Forelimb muscle (tissue), 1 donor: ENCODE measurements at regions not wholly inside any gene's neighbourhood (a gene's known extent, or its start where the extent isn't known, plus 50 kb on each side); places are given as distances from the start of the nearest gene placed in this dataset.

Source experiments
- DNase-seq: peaks from one replicate; pipeline ENCODE4 v3.0.0-alpha.2; 2013; ENCODE audit warnings: low read depth

DNA sequence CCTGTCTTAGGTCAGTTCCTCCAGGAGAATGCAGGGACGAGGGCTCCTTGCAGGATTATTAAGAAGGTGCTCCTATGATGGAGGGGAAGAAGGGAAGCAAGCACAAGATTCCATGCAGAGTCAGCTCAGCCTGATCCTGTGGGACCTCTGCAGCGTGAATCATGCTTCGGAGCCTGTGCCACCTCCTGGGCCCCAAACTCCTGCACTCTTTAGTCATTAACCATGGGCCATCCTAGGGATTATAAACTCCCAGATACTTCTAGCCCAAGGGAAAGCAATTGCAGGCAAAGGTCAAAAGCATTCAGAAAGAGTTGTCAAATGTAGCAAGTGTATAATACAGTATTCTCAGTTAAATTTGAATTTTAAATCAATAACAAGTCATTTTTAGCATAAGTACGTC, 208.7 kb upstream of the PMEPA1 start:
- no peak for DNase-seq

DNA sequence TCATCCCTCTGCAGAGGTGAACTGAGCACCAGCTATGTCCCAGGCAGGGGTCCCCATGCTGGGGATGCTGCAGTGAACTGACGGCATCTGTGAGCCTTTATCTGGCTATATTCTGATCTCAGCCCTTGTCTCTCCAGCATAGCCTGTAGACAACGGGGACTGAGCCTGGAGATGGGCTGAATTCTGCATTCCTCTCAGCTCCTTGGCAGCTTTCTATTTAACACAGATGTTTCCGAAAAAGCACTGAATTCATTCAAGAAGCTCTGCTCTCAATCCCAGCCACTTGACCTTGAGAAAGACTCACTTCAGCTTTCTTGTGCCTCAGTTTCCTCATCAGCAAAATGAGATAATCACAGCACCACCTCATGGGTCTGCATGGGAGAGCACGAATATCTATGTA, 204.4 kb upstream of the PMEPA1 start:
- no peak for DNase-seq

DNA sequence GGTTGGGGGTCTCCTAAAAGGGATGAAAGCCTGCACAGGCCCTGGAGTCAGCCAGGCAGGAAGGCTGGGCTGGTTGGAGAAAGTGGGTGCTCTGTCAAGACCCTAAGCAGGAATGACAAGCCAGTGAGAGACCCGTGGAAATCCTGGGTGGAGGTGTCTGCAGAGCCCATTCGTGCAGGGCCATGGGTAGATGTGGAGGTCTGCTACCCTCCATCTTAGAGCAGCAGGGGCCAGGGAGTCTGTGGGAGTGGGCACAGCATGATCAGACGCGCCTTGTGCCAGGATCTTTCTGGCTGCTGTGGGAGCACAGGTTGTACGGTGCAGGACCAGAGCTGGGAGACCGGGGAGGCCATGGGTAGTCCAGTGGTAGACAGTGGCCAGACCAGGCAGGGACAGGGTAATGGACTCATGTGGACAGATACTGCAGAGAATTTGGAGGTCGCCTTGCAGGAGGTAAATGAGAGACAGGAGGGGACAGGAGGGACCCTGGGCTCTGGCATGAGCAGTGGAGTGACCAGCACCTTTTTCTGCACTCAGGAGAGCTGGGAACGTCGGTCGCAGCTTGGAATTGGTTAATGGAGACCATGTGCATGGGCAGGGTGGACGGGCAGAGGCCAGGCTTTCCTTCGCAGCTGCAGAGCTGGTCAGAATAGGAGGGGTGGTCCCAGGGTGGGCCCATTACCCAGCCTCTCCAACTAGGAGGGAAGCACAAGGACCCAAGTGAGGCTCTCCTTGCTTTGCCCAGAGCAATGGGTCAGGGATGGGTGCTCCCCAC, 203.5 kb upstream of the PMEPA1 start:
- no peak for DNase-seq

DNA sequence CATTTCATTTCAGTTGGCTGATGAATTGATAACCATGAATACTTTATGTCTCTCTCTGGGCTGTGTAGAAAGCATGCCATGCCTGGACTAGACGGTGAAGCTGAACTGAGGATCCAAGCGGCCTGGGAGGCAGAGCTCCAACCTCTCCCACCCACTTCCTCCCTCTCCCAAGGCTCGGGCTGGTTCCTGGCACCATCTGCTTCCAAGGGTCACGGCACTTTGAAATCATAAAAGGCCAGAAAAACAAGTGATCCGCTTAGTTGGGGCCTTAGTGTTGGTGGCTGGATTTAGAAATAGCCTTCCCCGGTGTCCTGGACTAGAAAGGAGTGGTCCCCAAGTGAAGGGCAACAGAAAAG, 202.4 kb upstream of the PMEPA1 start:
- no peak for DNase-seq

DNA sequence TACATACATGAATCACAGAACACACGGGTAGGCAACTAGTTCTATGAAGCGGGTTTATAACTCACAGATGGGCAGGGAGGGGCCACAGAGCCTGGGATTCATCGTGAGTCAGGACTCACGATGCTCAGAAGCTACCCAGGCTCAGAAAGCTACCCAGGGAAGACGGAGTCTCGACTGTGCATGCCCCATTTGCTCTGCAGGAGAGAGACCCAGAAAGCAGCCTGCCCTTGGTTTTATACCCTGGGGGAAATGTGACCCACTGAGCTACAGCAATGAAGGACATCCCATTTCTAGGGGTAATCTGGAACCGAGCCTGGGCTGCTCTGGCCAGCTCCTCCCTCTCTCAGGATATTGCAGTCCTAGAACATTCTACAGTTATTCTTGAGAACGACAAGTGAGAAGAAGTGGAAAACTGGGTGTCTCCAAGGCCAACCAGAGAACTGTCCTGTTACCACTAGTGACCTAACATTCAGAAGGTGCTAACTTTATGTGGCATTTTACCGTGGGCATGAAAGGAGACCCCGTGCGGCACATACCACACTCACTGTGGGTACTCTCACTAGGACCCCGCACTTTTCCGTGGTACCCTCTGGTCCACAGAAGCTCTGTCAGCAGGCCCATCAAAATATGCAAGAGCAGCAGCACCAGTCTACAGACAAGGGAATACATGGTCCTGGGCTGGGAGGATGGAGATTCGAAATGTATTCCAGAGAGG, 201.9 kb upstream of the PMEPA1 start:
- no peak for DNase-seq

DNA sequence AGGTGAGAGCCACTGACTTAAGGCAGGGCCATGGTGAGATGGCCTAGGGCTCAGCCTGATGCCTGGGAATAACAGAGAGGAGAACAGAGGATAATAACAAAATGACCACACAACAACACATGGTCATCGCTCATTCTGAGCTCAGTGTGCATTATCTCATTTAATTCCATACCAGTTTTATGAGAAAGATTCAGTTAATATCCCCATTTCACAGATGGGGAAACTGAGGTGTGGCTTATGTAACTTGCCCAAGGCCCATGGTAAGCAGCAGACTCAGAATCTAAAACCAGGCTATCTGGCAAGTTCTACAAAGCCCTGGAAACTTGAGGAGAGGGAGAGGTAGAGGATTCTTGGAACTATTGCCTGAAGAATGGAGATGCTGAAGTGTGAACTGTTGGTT, 200.9 kb upstream of the PMEPA1 start:
- no peak for DNase-seq

DNA sequence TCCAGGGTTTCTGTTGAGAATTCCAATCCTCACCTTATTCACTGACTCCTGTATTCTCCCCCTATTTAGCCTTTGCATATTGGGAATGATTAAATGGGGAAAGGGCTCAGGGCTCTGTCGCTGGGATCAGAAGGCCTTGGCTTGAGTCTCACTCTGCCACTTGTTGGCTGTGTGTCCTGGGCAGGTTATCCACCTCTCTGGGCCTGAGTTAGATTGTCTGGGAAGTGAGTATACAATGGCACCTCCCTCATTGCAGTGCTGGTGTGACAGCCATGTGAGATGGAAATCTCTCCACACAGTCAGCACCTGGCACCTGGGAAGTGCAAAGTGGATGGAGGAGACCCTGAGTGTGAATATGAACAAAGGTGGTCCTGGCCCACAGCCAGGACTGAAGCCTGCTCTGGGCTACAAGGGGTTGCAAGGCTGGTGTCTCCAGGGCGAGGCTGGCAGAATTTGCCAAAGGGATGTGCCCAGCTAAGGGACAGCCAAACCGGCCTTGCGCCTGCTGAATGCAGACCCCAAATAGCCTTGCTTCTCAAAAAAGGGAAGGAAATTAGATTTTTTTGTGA, 200.0 kb upstream of the PMEPA1 start:
- DNase-seq: no peak

DNA sequence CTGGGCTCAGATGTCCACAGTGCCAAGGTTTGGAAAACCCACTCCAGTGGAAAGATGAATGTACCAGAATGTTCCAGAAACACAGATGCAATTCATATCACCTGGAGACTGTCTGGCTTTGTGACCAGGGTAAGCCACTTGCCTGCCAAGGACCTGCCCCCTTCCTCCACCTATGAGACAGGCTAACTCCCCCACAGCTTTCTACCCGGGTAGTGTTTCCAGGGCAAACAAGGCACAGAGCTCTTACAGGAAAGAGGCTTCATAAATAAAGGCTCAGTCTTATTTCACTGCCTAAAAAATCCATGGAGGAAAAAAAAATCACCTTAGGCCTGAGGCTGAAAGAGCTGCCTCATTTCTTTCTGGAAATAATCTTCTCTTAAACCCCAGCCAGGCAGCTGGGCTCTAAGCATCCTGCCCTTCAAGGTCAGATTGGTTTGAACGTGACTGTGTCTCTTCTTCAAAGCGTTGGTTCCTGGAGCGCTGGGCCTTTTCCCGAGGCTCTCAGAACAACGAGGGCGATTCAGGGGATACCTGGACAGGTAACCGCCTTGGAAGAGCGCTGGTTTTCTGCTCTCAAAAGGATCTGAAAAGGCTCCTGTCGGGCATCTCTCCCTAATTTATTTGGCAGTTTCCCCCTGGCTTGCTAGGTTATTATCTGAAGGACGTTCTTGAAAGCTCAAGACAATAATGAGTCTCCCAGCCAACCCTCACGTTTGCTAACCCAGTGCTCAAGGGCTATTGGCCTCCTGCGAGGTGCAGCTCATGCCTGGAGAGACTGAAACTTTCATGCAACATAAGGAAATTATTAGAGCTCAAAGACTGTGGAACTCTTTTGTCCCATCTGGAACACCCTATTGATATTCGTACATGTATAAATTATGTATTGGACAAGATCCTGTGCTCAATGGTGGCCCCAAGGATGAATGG, 199.2 kb upstream of the PMEPA1 start:
- no peak for DNase-seq

DNA sequence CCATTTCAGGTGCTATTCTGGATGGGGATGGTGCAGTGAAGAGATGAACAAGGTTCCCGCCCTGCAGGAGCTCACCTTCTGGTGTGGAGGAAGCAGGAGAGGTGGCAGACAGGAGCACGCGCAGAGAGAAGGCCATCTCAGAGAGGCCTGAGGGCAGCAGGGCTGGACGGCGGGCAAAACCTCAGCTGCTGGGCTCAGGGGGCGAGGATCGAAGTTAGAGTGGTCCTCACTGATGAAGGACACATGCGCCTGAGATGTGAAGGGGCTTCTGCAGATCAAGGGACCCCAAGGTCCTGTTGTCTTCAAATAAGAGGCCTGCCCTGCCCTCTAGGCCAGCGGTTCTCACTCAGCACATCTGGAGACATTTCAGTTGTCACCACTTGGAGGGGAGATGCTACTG, 198.4 kb upstream of the PMEPA1 start:
- no peak for DNase-seq

DNA sequence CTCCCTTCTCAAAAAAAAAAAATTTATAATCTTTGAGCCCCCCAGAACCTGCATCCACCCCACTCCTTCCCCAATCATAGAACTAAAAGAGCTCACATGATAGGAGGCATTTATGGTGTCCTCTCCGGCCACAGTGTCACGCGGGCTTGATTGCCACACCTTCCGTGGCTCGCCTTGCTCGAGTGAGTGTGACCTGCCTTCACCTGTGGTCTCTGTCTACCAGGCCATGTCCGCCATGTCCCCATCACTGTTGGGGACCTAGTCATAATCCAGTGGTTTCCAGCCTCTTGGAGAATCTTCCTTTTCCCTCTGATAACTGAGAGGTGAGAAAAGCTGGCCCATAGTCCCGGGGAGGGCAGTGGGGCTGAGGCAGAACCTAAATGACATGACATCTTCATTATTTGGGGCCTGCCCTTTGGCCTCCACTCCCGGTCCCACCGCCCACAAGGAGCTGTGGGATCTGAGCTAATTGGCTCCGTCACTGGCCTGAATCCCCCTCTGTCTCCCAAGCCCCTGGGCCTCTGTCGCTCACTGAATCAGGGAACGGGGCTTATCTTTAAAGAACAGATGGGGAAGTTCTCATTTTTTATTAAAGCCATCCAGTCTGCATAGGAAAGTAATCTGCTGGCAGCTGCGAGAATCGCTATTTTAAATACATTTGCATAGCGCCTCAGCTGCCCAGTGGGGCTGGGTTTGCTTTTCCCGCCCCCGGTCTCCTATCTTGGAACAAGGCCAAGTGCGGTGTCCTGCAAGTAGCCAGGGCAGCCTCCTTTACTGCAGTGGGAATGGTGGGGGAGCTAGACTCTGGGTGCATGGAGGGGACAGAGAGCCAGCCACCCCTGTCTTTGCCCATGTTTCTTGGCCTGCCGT, 197.6 kb upstream of the PMEPA1 start:
- no peak for DNase-seq

DNA sequence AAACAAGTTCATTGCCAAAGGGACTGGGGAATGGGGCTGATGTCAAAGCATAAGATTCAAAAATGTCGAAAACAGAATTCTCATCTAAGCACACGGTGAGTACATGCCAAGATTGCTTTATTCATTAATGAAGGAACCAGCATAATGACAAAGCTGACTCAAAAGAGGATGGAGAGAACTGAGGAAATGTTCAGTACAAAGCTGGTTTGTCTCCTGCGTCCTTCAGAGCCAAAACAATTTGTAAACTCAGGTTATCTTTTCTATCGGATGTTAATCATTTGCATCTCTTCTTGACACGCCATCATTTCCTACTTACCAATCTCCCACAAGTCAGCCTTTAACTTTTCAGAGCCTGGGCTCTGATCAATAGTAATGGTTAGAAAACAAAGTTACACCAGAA, 195.6 kb upstream of the PMEPA1 start:
- DNase-seq: no peak

DNA sequence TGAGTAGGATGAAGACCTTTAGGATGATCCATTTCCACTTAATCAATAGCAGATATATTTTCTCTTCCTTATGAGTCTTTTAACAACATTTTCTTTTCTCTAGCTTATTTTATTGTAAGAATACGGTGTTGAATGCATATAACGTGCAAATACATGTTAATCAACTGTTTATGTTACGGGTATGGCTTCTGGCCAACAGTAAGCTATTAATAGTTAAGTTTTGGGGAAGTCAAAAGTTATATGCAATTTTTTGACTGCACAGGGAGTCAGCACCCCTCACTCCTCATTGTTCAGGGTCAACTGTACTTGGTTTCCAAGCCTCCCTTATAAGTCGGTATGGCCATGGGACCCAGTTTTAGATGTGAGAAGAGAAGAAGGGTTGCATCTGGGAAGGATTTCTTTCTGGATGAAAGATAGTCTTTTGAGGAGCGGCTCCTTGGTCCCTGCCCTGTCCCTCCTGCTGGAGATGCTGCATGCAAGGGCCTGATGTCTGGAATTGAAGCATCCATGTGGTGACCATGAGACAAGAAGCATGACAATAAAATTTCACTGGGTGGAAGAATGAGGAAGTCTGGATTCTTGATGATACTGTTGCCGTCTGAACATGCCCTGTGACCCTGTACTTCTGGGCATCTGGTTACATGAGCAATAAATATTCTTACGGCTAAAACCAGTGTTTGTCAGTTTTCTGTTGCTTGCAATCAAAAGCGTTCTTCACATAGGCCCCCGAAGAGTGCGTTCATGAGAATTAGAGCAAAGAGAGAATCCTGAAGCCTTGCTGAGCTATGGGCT, 194.7 kb upstream of the PMEPA1 start:
- no peak for DNase-seq

DNA sequence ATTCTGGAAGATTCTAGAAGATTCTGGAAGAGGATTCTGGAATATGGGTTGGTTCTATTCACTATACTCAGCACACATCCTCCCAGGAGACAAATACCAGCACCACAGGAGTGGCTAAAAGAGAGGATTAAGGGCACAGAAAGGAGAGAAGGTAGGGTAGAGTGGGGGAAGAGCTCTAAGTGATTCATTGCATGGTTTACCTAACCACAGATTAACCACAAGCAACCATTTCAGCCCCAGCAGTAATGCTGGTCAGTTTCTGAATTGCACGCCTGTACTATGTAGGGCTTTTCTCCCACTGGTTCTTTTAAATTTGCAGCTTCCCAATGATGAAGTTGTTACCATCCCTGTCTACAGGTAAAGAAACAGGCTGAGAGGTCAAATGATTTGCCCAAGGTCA, 192.7 kb upstream of the PMEPA1 start:
- no peak for DNase-seq

DNA sequence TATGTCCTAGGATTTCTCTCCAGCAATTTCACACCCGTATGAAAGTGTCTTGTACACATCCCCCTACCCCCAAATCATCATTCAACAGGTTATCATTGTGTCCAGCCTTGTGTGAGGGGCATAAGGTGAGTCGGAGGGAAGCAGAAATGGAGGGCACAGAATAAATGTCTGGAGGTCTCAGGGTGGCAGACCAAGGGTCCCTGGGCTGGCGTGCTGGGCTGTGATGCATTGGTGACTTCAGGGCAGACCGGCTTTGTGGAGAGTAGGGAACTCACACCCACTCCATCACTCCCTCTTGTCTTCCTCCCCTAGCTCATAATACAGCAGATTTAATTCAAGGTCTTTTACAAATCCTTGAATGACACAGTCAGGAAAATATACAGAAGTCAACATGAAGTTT, 191.7 kb upstream of the PMEPA1 start:
- DNase-seq: no peak

DNA sequence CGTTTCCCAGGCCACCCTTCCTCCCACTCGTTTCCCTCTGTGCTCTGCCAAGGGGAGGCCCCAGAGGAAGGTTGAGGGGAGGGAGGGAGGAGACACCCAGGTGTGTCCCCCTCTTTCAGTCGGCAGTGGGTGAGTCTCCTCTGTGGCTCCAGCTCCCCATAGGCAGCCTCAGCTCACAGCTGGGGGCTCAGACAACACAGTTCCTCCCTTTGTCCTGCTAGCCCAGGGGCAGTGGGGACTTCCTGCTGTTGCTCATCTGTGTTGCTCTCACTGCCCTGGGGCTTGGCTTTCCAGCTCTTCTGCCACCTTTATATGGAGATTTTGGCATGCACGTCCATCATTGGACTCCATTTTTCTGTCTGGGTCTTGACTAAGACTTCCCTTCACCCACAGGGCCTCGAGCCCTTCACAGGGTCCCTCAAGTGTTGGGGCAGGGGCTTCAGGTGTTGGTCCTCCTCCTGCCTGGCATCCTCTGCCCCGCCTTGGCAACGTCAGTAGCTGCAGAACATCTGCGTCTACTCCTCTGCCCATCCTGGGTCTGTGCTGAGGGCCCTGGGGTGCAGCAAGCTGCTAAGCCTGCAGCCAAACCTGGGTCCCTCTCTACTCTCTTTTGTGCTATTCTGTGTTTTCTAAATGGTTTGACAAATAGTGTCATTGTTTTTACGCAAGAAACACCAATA, 190.6 kb upstream of the PMEPA1 start:
- no peak for DNase-seq

DNA sequence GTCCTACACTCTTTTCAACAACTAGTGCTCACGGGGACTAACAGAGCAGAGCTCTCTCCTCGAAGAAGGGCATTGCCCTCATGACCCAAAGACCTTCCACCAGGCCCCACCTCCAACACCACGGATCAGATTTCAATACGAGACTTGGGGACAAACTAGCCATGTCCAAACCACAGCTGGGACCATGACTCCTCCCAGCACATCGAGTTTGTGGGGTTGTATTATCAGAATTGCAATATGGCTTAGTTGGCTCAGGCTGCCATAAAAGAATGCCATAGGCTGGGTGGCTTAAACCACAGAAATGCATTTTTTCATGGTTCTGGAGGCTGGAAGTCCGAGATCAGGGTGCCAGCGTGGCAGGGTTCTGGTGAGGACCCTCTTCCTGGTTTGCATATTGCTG, 189.7 kb upstream of the PMEPA1 start:
- no peak for DNase-seq

DNA sequence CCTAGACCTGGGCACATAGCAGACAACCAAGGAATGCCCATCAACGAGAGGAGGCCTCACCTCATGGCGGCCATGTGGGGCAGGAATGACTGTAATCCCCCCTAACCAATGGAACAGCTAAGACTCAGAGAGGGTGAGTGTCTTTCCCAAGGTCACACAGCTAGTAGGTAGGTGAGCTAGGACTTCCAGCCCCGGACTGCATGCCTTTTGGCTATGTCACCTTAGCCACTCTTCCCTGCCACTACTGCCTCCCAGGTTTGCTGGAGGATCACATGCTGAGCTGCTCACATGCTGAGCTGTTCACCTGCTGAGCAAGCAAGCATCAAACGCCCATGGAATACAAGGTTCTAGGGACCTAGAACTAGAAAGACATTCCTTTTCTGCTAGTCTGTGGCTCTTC, 188.5 kb upstream of the PMEPA1 start:
- DNase-seq: no peak

DNA sequence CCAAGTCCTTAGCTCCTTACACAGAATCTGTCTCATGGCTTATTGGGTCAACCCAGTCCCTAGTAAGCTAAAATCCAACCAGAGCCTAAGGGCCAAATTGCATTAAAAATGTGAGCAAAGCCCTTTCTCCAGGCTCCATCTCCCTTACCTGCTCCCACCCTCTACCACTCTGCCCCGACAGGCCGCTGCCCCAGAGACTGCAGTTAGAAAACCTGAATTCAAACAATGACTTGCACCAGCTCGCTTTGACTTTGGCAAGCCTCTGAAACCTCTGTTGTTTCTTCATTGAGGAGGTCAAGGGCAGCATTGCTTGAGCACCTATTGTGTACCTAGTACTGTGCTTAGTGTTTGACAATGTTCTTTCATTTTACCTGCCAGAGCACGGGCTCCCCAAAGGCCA, 188.1 kb upstream of the PMEPA1 start:
- no peak for DNase-seq

DNA sequence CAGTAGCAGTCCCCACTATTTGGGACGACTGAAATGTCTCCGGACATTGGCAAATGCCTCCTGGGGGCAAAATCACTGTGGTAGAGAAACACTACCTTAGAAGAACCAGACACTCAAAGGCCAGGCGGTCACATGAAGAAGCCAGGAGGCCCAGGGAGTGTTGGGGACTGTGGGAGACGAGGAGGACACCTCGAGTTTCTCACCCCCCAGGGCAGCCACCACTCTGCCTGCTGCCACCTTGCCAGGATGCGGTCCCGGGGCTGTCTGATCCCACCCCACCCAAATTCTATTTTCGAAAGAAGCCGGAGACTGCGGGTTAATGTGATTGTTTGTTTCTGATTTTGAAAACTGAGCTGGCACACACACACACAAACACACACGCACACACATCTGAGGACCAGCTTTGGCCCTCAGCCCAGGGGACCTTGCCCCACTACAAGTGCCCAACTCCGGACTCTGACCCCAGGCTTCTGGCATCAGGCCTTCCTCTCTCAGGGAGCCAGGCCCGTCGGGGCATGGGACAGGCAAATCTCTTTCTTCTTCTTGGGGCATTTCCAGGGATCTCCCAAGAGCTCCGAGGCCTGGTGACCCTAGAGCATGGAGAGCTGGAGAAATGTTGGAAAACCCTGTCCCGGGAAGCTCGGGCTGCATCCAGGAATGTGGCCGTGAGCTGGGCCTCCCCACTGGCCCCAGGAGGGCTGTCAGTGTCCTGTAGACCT, 187.5 kb upstream of the PMEPA1 start:
- no peak for DNase-seq
